T-helper 17 cell (primary cell): ENCODE measurements at regions not wholly inside any gene's neighbourhood (a gene's known extent, or its start where the extent isn't known, plus 50 kb on each side); places are given as distances from the start of the nearest gene placed in this dataset.

Source experiments
- ATAC-seq: fragments of 150-1000 bp; cut with Tn5 transposase; 2 replicates; pipeline ENCODE4 v1.10.0; 2021; ENCODE audit warnings: mild to moderate bottlenecking, moderate library complexity
- DNase-seq, 3 donors: peaks; one replicate each; pipeline versions ENCODE4 v3.0.0 to v3.0.0-alpha.2; 2020 to 2021
- H3K9me3 ChIP-seq: one replicate; pipeline ENCODE4 v1.7.0; 2013; ENCODE audit warnings: low read length, mild to moderate bottlenecking; ENCODE audit not compliant: control insufficient read depth, poor library complexity, severe bottlenecking
- H3K27ac Mint-ChIP-seq: one replicate; pipeline ENCODE4 v1.8.0; 2022; ENCODE audit warnings: mild to moderate bottlenecking, moderate library complexity, mixed read lengths
- H3K27me3 Mint-ChIP-seq: one replicate; pipeline ENCODE4 v1.8.0; 2022; ENCODE audit warnings: mixed read lengths
- H3K36me3 Mint-ChIP-seq: one replicate; pipeline ENCODE4 v1.8.0; 2022; ENCODE audit warnings: low read depth, mixed read lengths
- H3K4me1 Mint-ChIP-seq: one replicate; pipeline ENCODE4 v1.8.0; 2022; ENCODE audit warnings: mild to moderate bottlenecking, mixed read lengths
- H3K4me3 Mint-ChIP-seq: one replicate; pipeline ENCODE4 v1.8.0; 2022; ENCODE audit warnings: mild to moderate bottlenecking, moderate library complexity, mixed read lengths

DNA sequence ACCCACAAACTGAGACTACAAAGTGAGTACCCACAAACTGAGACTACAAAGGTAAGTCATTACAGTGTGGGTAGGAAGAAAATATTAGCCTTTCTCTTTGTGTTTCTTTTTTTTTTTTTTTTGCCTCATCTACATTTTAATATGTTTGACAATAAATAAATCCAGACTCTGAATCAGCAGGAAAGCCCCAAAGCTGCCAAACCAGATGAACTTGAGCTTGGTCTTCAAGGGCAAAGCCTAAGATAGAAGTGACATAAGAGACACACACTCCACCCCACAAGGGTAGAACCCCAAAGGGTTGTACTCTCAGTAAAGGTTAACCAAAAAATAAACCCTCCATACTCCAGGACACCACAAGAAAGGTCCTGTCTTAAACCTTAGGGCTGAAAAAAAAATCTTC, 326.8 kb upstream of the ARID1B start:
- no peak overlapping the region for H3K27ac Mint-ChIP-seq
- H3K36me3 Mint-ChIP-seq, result peaks cover 2% of the 10 kb centered on the region
- H3K27me3 Mint-ChIP-seq, result no peaks in the 10 kb centered on the region
- ATAC-seq, result peak; percentile 27
- no peaks in the 10 kb centered on the region for H3K9me3 ChIP-seq
- no peak for DNase-seq
- no peaks in the 10 kb centered on the region for H3K4me1 Mint-ChIP-seq
- H3K4me3 Mint-ChIP-seq, result no peak overlapping the region

GRCh38 chr6:156449569-156449968, 327.6 kb upstream of the ARID1B start:
- Mint-ChIP-seq H3K4me3 (no peak overlapping the region), H3K4me1 (no peaks in the 10 kb centered on the region), H3K36me3 (peaks cover 2% of the 10 kb centered on the region), H3K27me3 (no peaks in the 10 kb centered on the region), H3K27ac (peak overlapping the region; percentile 32)
- DNase-seq (no peak), ATAC-seq (no peak)
- no peaks in the 10 kb centered on the region for H3K9me3 ChIP-seq

GRCh38 chr6:156449128-156449527, 328.1 kb upstream of the ARID1B start:
- H3K9me3 ChIP-seq, result no peaks in the 10 kb centered on the region
- no peaks in the 10 kb centered on the region for H3K4me1 Mint-ChIP-seq
- no peaks in the 10 kb centered on the region for H3K27me3 Mint-ChIP-seq
- peaks cover under 1% of the 10 kb centered on the region for H3K36me3 Mint-ChIP-seq
- ATAC-seq (no peak), DNase-seq (no peak)
- H3K27ac Mint-ChIP-seq, result peak overlapping the region; percentile 32
- no peak overlapping the region for H3K4me3 Mint-ChIP-seq

- H3K4me1 Mint-ChIP-seq, result no peaks in the 10 kb centered on the region
- ATAC-seq, result no peak
Measured at GRCh38 chr6:156448579-156448978, 328.6 kb upstream of the ARID1B start.

DNA sequence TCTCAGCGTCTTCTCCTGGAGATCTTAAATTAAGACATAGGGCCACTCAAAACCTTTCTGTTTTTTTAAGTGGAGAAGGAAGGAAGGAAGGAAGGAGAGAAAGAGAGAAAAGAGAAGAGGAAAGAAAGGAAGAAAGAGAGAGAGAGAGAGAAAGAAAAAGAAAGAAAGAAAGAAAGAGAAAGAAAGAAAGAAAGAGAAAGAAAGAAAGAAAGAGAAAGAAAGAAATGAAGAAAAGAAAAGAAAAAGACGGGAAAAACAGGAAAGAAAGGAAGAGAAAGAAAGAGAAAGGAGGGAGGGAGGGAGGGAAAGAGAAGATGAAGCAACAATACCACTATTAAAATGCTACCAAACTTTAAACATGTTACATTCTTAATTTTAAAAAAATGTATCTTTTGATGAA, 336.5 kb upstream of the ARID1B start:
- no peaks in the 10 kb centered on the region for H3K9me3 ChIP-seq
- ATAC-seq (no peak), DNase-seq (no peak)
- H3K4me3 Mint-ChIP-seq, result no peak overlapping the region
- no peaks in the 10 kb centered on the region for H3K36me3 Mint-ChIP-seq
- no peaks in the 10 kb centered on the region for H3K27me3 Mint-ChIP-seq
- H3K27ac Mint-ChIP-seq, result no peak overlapping the region
- H3K4me1 Mint-ChIP-seq, result peaks cover 2% of the 10 kb centered on the region

More at GRCh38 chr6:156448579-156448978, 328.6 kb upstream of the ARID1B start:
- Mint-ChIP-seq H3K4me3 (no peak overlapping the region), H3K27ac (no peak overlapping the region), H3K27me3 (no peaks in the 10 kb centered on the region), H3K36me3 (no peaks in the 10 kb centered on the region)
- no peaks in the 10 kb centered on the region for H3K9me3 ChIP-seq
- no peak for DNase-seq

GRCh38 chr6:156438350-156438923, 338.7 kb upstream of the ARID1B start:
- ATAC-seq (no peak), DNase-seq (no peak)
- no peaks in the 10 kb centered on the region for H3K27me3 Mint-ChIP-seq
- no peaks in the 10 kb centered on the region for H3K36me3 Mint-ChIP-seq
- no peak overlapping the region for H3K27ac Mint-ChIP-seq
- H3K4me3 Mint-ChIP-seq, result no peak overlapping the region
- H3K4me1 Mint-ChIP-seq, result peaks cover 2% of the 10 kb centered on the region
- no peaks in the 10 kb centered on the region for H3K9me3 ChIP-seq

GRCh38 chr6:156437121-156437879, 339.9 kb upstream of the ARID1B start:
- DNase-seq, result no peak
- no peak overlapping the region for H3K4me3 Mint-ChIP-seq
- no peak overlapping the region for H3K27ac Mint-ChIP-seq

GRCh38 chr6:156434795-156435190, 342.4 kb upstream of the ARID1B start:
- Mint-ChIP-seq H3K4me3 (no peak overlapping the region), H3K36me3 (no peaks in the 10 kb centered on the region), H3K27me3 (no peaks in the 10 kb centered on the region), H3K27ac (no peak overlapping the region), H3K4me1 (peaks cover 2% of the 10 kb centered on the region)
- no peaks in the 10 kb centered on the region for H3K9me3 ChIP-seq
- ATAC-seq (no peak), DNase-seq (no peak)

More at GRCh38 chr6:156437121-156437879, 339.9 kb upstream of the ARID1B start:
- no peaks in the 10 kb centered on the region for H3K36me3 Mint-ChIP-seq
- no peaks in the 10 kb centered on the region for H3K9me3 ChIP-seq
- H3K4me1 Mint-ChIP-seq, result peaks cover 2% of the 10 kb centered on the region
- H3K27me3 Mint-ChIP-seq, result no peaks in the 10 kb centered on the region
- ATAC-seq, result no peak

DNA sequence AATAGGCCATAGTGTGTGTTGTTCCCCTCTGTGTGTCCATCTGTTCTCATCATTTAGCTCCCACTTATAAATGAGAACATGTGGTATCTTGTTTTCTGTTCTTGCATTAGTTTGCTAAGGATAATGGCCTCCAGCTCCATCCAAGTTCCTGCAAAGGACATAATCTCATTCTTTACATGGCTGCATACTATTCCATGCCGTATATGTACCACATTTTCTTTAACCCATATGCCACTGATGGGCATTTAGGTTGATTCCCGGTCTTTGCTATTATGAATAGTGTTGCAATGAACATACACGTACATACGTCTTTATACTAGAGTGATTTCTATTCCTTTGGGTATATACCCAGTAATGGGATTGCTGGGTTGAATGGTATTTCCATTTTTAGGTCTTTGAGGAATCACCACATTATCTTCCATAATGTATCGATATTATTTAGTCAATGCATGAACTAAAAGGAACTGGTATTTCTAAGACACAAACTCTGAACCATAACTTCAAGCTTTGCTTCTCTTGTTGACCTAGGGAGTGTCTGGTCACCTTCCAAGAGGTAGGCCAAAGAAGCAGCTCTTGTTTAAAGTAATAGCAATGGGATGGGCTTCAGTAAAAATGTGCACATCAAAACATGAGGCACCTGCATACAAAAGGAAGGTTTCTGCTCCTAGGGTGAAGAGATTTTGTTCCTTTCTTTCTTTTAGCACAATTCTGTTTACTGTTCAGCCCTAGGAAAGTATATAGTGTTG, 343.0 kb upstream of the ARID1B start:
- H3K4me1 Mint-ChIP-seq, result peaks cover 2% of the 10 kb centered on the region
- no peak for ATAC-seq
- no peaks in the 10 kb centered on the region for H3K36me3 Mint-ChIP-seq
- no peak overlapping the region for H3K27ac Mint-ChIP-seq
- no peak overlapping the region for H3K4me3 Mint-ChIP-seq
- DNase-seq, result no peak
- H3K9me3 ChIP-seq, result no peaks in the 10 kb centered on the region
- H3K27me3 Mint-ChIP-seq, result no peaks in the 10 kb centered on the region

DNA sequence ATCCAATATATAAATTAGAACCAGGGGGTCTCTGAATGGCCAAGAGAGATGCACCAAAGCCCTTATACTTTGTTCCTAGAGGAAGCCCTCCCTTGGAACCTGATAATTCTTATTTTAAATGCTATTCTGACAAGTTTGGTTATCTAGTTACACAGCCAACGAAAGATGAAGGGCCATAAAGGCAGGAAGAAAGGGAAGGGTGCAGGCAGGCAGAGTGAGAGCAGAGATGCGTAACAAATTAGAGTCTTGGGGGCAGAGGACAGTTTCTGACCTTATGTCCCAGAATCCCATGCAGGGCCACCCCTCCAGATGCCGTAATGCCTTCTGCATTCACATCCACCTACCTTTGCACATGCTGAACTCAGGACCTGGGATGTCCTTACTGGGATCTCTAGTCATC, 344.6 kb upstream of the ARID1B start:
- Mint-ChIP-seq H3K27me3 (no peaks in the 10 kb centered on the region), H3K36me3 (no peaks in the 10 kb centered on the region), H3K27ac (no peak overlapping the region), H3K4me1 (peaks cover 2% of the 10 kb centered on the region), H3K4me3 (no peak overlapping the region)
- DNase-seq (no peak), ATAC-seq (no peak)
- no peaks in the 10 kb centered on the region for H3K9me3 ChIP-seq

DNA sequence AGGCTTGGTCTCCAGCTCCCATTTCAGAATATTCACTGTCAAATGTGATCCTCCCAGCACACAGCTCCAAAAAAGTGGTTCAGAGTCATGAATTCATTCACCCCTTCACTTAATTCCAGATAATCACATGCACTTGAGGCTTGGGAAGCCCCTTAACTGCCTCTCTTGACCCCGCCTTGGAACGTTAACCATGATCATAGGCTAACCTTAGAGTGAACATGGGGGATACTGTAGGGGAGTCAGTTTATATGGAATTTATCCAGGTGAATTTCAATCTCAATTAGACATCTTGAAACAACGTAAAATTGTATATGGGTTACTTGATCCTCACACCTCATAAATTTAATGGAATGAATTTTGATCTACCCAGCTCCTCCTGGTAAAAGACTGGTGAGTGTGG, 346.8 kb upstream of the ARID1B start:
- ATAC-seq, result no peak
- H3K27ac Mint-ChIP-seq, result no peak overlapping the region
- H3K9me3 ChIP-seq, result no peaks in the 10 kb centered on the region
- H3K36me3 Mint-ChIP-seq, result no peaks in the 10 kb centered on the region
- DNase-seq, result no peak
- peaks cover 5% of the 10 kb centered on the region for H3K4me1 Mint-ChIP-seq
- no peaks in the 10 kb centered on the region for H3K27me3 Mint-ChIP-seq
- no peak overlapping the region for H3K4me3 Mint-ChIP-seq

DNA sequence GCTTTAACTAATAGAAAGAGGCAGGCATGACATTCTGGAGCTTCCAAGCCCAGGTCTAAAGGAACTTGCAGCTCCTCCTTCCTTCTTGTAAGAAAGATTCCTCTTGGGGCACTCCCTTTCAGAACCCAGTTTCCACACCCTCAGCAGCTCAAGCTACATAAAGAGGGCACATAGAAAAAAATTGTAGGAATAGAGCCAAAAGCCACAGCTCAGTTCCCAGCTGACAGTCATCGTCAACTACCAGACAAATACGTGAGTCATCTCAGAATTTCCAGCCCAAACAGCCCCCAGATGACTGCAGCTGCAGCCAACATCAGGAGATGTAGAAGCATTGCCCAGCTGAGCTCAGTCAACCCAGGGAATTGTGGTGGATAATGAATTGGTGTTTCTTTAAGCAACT, 349.8 kb upstream of the ARID1B start:
- Mint-ChIP-seq H3K4me3 (no peak overlapping the region), H3K4me1 (peaks cover 32% of the 10 kb centered on the region), H3K27me3 (no peaks in the 10 kb centered on the region), H3K36me3 (no peaks in the 10 kb centered on the region), H3K27ac (no peak overlapping the region)
- H3K9me3 ChIP-seq, result no peaks in the 10 kb centered on the region
- DNase-seq (no peak), ATAC-seq (no peak)

GRCh38 chr6:156425359-156426020, 351.7 kb upstream of the ARID1B start:
- peak overlapping the region; percentile 95 for H3K27ac Mint-ChIP-seq
- ATAC-seq, result no peak
- no peak for DNase-seq
- H3K36me3 Mint-ChIP-seq, result no peaks in the 10 kb centered on the region
- peaks cover 34% of the 10 kb centered on the region for H3K4me1 Mint-ChIP-seq
- no peak overlapping the region for H3K4me3 Mint-ChIP-seq
- H3K9me3 ChIP-seq, result no peaks in the 10 kb centered on the region
- no peaks in the 10 kb centered on the region for H3K27me3 Mint-ChIP-seq
